ENCODE measurements at regions not wholly inside any gene's neighbourhood (a gene's known extent, or its start where the extent isn't known, plus 50 kb on each side); places are given as distances from the start of the nearest gene placed in this dataset.
A peak's percentile ranks its signal among the peaks of the same experiment; 100 is the strongest.

DNA sequence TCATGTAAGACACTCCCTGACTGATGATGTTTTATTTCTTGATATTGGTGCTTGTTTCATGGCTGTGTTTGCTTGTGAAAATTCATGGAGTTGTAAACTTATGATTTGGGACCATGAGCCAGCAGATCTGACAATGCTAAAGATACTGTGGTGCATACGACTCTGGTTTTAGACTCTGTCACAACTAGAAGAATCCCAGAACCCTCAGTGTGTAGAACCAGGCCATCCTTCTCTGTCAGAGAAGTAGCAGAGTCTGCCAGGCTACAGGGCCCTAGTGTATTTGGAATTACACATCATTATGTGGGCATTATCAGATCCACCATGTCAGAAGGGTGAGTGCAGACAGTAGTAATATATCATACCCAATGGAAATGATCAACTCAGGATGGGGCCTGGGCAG lies 209.8 kb upstream of the POU2AF2 start:
- no peak for DNase-seq (ENCODE audit: low read depth, low spot score)

DNA sequence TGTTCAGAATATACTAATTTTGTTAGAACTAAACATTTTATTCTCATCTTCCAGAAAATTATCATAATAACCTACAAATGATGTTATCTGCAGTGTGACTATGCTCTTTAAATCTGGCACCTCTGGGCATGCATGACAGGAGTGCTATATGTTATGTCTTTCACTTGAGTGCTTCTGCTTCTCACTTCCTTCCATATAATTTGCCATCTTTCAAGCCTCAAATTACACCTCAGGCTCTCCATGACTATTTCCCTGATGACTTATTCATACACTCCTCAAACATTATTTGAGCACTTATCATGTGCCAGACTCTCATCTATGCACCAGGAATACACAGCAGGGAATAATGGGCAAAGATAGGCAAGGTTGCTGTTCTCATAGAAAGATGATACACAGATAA lies 219.3 kb upstream of the POU2AF2 start:
- DNase-seq (ENCODE audit: low read depth, low spot score): no peak

DNA sequence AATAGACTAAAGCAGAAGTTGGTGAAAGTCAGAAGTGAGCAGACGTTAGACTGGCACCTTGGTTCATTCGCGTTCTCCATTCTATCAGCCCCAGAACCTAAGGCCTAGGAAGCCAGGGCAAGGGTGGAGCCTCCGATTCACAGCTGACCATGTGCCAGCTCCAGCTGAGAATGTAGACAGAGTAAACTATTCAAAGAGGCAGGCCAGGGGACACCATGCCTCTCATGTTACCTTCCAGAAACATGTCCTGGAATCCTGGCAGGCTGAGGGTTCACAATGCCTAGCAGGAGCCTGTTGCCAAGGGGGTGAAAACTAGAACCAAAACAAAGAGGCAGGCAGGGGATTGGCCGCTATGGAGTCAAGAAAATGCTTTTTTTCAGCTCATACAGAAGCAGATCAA lies 224.4 kb upstream of the POU2AF2 start:
- DNase-seq (ENCODE audit: low read depth, low spot score): no peak

DNA sequence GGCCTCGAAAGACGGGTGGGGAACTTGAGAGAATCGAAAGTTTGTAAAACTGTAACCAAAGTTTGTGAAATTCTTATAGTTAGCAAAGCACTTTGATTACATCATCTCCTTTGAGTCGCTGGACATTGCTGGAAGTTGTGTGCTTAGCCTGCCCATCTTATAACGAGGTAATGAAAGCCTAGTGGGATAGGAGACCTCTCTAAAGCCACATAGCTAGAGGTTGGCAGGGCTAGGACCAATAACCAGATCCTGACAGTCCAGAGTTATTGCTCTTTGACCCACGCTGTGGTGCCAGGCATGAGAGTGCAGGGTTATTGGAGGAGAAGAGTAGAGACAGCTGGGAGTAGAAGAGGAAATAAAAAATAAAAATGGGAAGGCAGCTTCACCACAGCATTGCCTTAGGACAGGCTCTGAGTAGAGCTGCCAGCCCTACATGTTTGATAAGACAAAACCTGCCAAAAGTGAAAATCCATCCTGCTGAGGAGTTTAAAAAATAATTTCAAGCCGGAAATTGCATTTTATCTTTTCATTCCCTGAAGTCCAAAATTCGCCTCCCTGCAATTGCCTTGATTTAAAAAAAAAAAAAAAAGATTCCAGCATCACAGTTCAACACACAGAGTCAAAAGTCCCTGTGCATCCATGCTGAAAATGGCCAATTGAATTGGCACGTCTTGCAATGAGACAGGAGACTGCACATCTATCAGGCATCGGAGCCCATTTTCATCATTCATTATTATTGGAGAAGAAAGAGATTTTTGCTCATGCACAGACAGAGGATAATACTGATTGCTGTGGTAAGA lies 225.5 kb upstream of the POU2AF2 start:
- DNase-seq (ENCODE audit: low read depth, low spot score): no peak

DNA sequence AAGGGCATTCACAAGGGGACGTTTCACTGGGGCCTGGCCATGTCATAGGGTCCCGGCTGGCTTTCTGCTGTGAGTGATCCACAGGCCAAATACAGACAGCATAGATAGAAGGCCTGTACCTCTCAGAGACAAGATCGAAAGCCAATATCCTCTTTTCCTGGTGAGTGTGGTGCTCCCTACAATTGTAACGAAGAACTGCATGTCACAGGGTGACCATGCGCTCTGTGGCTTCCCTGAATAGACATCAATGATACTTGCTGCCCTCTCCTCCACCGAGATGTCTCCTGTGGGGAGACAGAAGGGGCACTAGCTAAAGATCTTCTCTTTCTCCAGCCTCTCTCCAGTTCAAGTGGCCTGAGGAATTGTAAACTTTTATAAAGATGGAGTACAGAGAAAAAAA lies 226.1 kb upstream of the POU2AF2 start:
- DNase-seq (ENCODE audit: low read depth, low spot score): no peak

DNA sequence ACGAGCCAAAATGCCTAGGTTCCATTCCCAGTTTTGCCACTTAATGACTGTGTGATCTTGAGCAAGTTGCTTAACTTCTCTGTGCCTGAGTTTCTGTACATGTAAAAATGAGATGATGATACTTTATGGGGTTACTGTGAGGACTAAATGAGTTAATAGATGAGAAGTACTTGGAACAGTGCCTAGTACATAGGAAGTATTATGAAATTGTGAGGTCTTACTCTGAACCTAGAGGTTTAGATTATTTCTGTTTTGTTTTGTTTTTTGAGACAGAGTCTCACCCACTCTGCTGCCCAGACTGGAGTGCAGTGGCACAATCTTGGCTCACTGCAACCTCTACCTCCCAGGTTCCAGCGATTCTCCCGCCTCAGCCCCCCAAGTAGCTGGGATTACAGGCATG lies 227.0 kb upstream of the POU2AF2 start:
- DNase-seq (ENCODE audit: low read depth, low spot score): no peak

DNA sequence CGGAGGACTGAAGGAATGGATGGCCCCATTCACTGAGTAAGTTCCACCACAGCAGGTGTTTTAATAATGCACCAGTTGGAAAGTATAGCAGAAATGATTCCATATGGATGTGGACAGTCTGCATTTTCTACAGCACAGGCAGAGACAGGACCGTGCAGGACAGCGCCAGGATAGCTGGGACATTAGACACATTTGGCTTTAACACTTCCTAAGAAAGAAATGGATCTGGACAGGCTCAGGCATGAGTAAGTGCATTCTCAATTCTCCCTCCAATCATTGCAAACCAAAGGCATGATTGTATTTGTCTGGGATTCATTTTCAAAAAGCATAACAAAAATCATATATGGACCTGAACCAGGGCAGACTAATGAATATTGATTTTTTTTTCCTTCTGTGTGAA lies 233.0 kb upstream of the POU2AF2 start:
- DNase-seq (ENCODE audit: low read depth, low spot score): no peak

DNA sequence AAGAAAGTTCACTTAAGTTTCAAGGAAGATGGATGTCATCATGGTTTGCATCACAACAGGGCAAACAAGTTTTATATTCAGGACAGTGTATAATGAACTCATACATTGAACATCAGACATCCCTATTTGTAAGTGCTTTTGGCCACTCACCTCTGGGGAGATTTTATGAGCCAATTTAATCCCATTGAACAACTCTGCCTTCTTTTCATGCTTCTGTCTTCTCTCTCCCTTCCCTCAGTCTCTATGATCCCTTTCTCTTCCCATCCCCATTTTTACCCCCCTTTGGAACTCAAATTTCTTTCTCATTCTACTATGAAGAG lies 234.3 kb upstream of the POU2AF2 start:
- DNase-seq (ENCODE audit: low read depth, low spot score): no peak

DNA sequence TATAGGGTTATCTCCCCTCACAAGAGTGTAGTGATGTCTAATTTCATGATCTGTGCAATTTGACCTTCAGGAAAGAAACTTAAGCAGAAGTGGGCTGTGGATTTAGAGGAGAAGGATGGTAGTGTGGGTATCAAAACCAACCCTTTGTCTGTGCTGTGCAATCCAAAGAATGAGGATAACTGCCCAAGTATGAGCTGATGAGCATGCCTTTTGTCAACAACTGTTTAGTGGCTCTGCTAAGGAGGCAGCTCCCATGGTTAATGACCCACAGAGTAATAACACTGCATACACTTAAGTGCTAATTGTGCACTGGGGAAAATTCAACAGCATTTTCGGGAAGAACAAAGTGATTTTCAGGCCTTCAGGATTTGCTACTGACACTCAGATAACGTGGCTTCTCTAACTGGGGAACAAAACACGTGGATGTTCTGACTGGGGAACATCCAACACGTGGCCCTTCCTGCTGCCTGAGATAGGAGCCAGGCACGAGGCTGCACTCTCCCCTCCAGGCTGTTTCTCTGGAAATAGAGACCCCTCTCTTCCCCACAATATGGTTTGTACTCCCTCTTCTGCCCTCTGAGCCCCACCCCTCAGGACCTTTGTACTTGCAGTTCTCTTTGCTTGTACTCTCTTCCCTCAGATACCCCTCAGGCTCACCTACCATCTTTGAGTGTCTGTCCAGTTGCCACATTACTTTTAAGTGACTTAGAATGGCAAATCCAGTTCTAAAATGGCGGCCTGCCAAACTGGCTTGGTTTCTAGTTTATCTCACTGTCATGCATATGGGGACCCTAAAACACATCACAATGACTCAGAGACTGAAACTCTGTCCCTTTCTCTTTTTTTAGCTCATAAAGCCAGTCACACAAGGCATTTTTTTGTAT lies 234.9 kb upstream of the POU2AF2 start:
- no peak for DNase-seq (ENCODE audit: low read depth, low spot score)

DNA sequence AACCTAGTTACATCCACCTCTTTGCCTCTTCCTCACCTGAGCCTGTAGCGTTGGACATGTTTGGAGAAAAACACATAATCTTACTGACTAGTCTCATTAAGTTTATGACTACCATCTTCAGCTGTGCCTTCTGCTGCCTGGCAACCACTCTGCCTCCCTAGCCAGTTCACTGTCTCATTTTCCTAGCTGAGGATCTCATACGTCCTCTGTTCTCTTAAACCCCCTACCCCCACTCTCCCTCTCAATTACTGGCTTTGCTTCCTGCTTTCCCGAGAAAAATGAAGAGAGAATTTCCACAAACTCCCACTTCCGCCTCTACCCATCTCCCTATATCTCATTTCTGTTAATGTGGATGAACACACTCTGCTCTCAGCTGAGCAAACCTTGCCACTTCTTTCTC lies 239.3 kb upstream of the POU2AF2 start:
- DNase-seq (ENCODE audit: low read depth, low spot score): no peak

DNA sequence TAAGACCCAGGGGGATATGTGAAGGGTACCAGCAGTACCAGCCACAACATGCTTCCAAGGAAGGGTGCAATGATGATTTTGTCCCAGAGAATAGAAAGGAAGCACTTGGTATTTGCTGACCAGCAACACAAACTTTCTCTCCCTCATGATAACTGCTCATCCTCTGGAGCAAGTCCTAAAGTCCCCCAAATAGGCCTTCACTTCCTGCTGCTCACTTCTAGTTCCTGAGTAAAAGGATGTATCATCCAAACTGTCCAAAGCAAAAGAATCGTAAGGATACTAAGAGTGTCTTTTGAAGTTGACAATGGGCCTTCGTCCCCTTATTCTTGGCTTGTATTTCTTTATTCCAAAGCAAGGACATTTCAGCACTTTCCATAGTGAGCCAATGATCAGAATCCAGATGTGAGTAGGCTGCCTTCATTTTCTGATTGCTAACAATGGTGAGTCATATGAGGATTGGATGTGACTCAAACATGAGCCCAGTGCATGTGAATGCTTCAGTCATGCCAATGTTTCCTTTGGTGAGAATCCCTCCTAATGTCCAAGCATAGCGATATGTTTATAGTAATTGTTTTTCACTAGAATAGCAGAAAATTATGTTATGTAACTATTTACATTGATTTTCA lies 243.4 kb upstream of the POU2AF2 start:
- peak; percentile 66 for DNase-seq (ENCODE audit: low read depth, low spot score)

DNA sequence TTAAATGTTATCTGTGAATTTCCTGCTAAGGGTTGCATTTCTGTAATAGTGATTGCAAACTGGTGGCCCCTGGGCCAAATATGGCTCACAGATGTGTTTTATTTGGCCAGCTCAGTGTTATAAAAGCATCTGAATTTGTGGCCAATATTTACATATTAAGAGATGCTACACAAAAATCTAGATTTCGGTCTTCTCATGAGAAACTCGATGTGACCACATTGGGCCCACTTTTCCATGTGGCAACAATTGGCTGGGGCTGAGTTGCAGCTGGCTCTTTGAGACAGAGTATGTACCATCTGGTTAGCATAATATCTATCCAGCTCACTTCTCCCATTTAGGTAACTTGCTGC lies 244.5 kb upstream of the POU2AF2 start:
- no peak for DNase-seq (ENCODE audit: low read depth, low spot score)

DNA sequence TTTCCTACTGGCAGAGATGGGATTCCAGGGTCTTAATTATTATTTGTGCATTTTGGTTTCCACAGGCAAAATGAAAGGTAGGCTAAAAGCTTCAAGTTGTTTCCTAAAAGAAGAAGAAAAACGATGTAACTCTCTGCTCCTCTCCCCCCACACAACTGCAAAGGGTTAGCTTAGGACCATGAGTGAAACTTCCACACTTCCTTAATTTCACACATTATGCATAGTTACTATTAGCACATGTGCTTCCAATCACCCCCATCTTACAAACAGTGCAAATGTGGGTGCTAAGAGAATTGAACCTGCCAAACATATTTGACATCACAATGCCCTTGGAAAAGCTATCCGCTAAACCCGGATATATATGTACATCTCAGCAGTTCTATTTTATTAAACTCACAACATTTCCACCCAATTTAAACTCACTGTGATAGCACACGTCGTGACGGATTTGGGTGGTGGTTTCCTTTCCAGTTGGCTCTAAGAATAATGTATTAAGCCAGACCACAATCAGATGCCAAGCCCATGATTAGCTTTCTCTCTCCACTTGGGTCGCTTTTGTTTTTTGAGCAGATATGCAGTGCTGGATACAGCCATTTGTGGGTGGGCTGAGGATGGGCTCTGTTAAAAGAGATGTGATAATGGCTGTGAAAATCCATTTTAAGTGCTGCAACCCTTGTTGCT lies 245.0 kb upstream of the POU2AF2 start:
- peak; percentile 68 for DNase-seq (ENCODE audit: low read depth, low spot score)

DNA sequence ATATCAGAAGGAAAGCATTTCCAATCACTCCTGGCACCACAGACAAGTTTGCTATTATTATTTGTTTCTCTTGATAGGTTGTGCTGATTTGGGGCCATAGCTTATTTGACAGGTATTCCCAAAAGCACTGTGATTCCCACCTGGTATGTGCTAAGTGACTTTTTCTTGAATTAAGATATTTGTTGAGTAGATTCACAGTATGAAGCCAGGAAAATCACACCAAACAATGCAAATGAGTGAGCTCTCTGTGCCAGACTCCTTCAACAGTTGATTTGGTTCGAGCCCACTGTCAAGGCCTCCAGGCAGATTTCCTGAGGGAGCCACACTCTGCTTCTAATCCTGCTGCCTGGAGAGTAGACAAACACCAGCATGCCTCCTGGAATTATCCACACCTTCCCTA lies 253.0 kb upstream of the POU2AF2 start:
- no peak for DNase-seq (ENCODE audit: low read depth, low spot score)

DNA sequence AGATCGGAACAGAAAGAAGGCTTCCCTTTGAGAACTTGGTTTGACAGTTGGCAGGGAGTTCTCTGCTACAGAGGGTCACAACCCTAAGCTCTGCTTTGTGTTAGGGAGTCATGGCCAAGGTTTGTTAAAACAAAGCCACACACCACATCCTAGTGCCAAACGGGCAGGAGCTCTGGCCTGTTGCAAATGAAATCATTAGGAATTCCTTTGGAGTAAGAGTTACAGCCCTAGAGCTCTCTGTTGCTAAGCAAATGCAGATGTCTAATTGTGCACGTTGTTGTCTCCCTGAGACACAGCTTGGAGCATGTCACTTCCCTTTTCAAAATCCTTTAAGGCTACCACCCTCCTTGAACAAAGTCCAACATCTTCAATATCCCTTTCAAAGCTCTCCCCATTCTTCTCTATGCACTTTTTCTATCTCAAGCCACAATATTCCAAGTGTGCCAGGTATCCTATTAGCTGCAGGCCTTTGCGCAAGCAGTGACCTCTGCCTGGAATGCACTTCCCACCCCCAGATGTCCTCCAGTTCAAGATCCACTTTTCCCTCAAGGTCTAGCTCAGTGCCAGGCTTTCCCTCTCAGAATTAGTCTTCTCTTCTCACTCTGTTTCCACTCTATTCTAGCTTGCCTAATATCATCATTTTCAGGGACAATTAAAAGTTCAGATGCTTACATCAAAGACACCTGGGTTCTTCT lies 253.7 kb upstream of the POU2AF2 start:
- DNase-seq (ENCODE audit: low read depth, low spot score): peak; percentile 55

DNA sequence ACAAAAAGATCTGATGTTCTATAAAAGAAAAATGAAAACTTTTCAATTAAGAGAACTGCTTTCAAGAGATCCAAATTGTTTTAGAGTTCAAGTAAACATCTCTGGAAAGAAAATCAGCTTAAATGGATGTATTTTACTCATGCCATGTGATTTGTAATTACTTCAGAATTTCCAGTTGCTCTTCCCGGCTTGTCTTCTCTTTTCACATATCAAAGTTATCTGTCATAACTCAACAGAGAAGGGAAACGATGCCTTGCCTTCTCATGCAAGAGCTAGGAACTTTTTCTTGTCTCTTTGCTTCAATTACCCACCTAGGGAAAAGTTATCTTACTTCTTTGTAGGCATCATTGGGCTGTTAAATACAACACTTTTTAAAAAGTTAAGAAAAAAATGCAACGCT lies 255.2 kb upstream of the POU2AF2 start:
- DNase-seq (ENCODE audit: low read depth, low spot score): no peak

DNA sequence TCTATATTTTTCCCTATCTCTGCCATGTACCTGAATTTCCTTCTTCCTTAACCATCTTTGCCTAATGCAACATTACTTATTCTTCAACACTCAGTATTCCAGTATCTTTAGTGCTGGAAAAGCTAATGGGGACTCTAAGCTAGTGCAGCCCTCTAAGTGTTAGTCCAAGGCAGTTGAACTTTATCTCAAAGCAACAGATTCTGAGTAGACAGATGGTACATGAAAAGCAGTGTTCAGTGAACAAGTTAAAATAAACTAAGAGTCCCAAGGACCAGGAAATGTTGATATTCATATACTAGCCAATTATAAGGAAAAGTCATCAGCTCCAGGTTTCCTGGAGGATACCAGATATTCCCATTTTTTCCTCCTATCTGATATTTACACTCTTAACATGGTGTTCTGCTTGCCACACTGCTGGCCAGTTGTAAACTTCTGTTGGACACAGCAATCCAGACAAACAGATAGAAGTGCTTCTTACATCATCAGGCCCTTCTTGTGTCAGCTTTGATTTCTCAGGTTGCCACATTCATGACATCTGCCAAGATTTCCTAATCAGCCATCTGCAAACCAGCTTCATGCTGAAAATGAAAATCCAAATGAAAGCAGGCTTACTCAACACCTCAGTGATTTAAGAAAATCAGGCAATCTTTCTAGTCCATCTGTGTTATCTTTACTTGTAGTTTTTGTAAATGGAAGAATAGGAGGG lies 255.9 kb upstream of the POU2AF2 start:
- no peak for DNase-seq (ENCODE audit: low read depth, low spot score)

DNA sequence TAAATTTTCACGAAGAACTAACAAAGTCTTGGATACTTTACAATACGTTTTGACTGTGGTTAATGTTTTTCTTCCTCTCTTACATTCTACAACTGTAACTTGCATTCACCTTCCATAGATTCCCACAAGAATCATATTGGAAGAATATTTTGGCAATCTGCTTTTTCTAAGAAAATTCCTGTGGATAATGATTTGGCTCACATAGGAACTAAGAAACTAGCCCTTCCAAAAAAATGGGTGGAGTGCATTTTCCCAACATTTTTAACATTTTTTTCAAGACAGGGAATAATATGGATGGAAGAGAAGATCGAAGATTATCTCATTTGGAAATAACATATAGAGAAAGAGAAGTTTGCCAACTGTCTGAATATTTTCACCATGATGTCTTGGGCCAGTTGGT lies 256.9 kb upstream of the POU2AF2 start:
- DNase-seq (ENCODE audit: low read depth, low spot score): no peak

DNA sequence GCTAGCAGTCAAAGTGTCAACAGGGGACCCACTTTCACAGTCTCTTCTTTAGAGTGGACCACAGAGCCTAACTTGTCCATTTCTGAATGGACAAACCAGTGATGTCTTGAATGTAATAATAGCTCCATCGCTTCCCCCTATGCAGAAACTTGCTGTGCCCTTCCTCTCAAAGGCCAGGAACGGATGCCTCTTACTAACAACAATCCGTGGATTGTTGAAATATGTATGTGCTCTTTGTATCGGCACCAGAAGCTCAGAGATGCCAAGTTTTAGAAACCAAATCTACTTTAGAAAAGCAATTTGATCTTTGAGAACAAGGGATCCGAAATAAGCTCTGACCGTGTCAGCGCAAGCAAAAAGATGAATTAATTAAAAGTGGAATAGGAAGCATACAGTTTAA lies 259.5 kb upstream of the POU2AF2 start:
- DNase-seq (ENCODE audit: low read depth, low spot score): no peak

DNA sequence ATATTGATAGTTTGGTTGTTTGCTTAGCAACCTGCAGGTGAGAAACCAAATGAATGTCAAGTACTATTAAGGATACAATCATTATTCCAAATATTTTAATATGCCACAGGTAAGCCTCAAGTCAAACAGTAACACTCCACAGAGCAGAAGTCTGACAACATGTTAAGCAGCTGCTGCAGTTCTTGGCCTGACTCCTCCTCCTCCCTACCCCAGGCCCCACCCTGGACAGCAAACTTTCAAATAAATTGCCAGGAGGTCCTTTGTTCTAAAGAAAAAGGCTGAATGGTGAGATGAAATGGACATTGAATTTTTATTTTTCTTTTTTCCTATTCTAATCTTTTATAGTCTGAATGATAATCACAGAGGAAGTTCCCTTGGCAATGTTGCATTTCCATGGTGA lies 260.0 kb upstream of the POU2AF2 start:
- no peak for DNase-seq (ENCODE audit: low read depth, low spot score)

DNA sequence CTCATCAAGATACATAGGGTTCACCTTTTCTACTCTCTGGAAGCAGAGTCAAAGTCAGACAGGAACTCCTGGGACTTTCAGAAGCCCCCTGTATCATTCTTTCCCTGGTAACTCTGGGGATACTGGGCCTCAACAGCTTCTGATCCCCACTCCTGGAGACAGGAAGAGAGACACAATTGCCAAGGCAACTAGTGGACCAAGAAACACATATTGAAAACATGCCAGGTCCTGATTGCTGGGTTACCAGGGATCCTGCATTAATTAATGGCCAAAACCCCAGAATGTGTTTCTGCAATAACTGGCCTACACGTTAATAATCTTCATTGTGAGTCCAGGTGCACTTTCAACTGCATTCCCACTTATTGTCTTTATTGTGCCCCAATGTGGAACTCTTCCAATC lies 260.8 kb upstream of the POU2AF2 start:
- DNase-seq (ENCODE audit: low read depth, low spot score): peak; percentile 24
